ENCODE measurements at regions not wholly inside any gene's neighbourhood (a gene's known extent, or its start where the extent isn't known, plus 50 kb on each side); places are given as distances from the start of the nearest gene placed in this dataset.
A peak's percentile ranks its signal among the peaks of the same experiment; 100 is the strongest.
"Not testable (repeated sequence)": the region's sequence is repeated elsewhere in the genome, so short reads cannot be mapped to it uniquely, and the experiment has no call there.

- Histone ChIP-seq H2AFZ (ENCODE audit: low read length) (peak overlapping the region; percentile 30; the same call in 1 of the 2 replicates), H3K27me3 (replicated peaks; ENCODE audit: insufficient read depth, low read length) (no peaks in the 10 kb centered on the region), H3K79me2 (ENCODE audit: low read length) (no peaks in the 10 kb centered on the region), H3K27ac (ENCODE audit: low read length) (peak overlapping the region; percentile 44; the same call in 1 of the 2 replicates), H3K9me2 (replicated peaks; ENCODE audit: insufficient read depth, low read length) (no peaks in the 10 kb centered on the region), H3K9me3 (replicated peaks; ENCODE audit: insufficient read depth, low read length) (no peaks in the 10 kb centered on the region), H3K4me3 (ENCODE audit: low read length) (no peak overlapping the region), H3K9ac (ENCODE audit: low read length) (no peak overlapping the region), H3K36me3 (replicated peaks; ENCODE audit: insufficient read depth, low read length) (no peaks in the 10 kb centered on the region), H4K20me1 (ENCODE audit: insufficient read depth, low read length) (no peaks in the 10 kb centered on the region), H3F3A (ENCODE audit: insufficient read depth, low read length) (no peaks in the 10 kb centered on the region), H3K4me2 (ENCODE audit: low read depth, low read length) (peak overlapping the region; percentile 19; the same call in 1 of the 2 replicates), H3K4me1 (ENCODE audit: low read length) (peaks cover 12% of the 10 kb centered on the region)
- no peak for TF ChIP-seq CTCF (IDR thresholded peaks at IDR 0.05; ENCODE audit: low read length)
- no peak for DNase-seq
These were observed 333.3 kb upstream of the CNR1 start for GRCh38 chr6:88499436-88499835.

GRCh38 chr6:88497403-88497802, 331.3 kb upstream of the CNR1 start:
- DNase-seq; H3K79me2 ChIP-seq (ENCODE audit: low read length); H3K4me3 ChIP-seq (ENCODE audit: low read length); H3K27me3 ChIP-seq (replicated peaks; ENCODE audit: insufficient read depth, low read length); H3K4me2 ChIP-seq (ENCODE audit: low read depth, low read length); H4K20me1 ChIP-seq (ENCODE audit: insufficient read depth, low read length); H3K27ac ChIP-seq (ENCODE audit: low read length); H3F3A ChIP-seq (ENCODE audit: insufficient read depth, low read length); H2AFZ ChIP-seq (ENCODE audit: low read length); H3K9ac ChIP-seq (ENCODE audit: low read length); H3K36me3 ChIP-seq (replicated peaks; ENCODE audit: insufficient read depth, low read length); H3K9me2 ChIP-seq (replicated peaks; ENCODE audit: insufficient read depth, low read length); H3K9me3 ChIP-seq (replicated peaks; ENCODE audit: insufficient read depth, low read length): not testable (repeated sequence)
- H3K4me1 ChIP-seq (ENCODE audit: low read length) = peaks cover 12% of the 10 kb centered on the region

DNA sequence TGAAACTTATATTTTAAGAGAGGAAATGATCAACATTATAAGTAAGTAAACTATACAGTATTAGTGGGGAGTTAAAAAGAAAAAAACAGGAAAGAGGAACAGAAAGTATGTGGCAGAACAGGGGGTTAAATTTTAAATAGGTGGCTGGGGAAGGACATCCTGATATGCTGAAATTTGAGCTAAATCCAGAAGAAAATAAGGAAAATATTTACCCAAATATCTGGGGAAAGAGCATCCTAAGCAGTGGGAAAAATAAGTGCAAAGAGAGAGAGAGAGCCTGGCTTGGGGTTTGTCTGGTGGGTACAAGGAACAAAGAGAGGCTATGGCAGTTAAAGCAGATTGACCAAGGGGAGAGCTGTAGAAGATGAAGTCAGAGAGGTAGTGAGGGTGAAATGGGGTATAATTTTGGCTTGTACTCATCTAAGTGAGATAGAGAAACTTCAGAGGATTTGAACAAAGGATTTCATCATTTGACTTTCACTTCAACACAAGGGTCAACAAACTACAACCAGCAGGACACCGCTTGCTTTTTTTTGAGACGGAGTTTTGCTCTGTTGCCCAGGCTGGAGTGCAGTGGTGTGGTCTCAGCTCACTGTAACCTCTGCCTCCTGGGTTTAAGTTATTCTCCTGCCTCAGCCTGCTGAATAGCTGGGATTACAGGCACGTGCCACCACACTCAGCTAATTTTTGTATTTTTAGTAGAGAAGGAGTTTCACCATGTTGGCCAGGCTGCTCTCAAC, 328.4 kb upstream of the CNR1 start:
- H3K9me3 ChIP-seq (replicated peaks; ENCODE audit: insufficient read depth, low read length) = no peaks in the 10 kb centered on the region
- H4K20me1 ChIP-seq (ENCODE audit: insufficient read depth, low read length) = no peaks in the 10 kb centered on the region
- H3K79me2 ChIP-seq (ENCODE audit: low read length) = no peaks in the 10 kb centered on the region
- no peak for TF ChIP-seq EZH2phosphoT487 (IDR thresholded peaks at IDR 0.05; ENCODE audit: low read length)
- no peak for TF ChIP-seq CTCF (IDR thresholded peaks at IDR 0.05; ENCODE audit: low read length)
- no peak for TF ChIP-seq EZH2 (optimal IDR thresholded peaks at IDR 0.05; ENCODE audit: low read depth, low read length)
- no peak overlapping the region for H2AFZ ChIP-seq (ENCODE audit: low read length)
- H3K4me1 ChIP-seq (ENCODE audit: low read length) = peaks cover 3% of the 10 kb centered on the region
- no peak overlapping the region for H3K9ac ChIP-seq (ENCODE audit: low read length)
- H3K27ac ChIP-seq (ENCODE audit: low read length) = no peak overlapping the region
- DNase-seq = no peak
- H3K4me3 ChIP-seq (ENCODE audit: low read length) = no peak overlapping the region
- H3K27me3 ChIP-seq (replicated peaks; ENCODE audit: insufficient read depth, low read length) = no peaks in the 10 kb centered on the region
- H3F3A ChIP-seq (ENCODE audit: insufficient read depth, low read length) = no peaks in the 10 kb centered on the region
- H3K4me2 ChIP-seq (ENCODE audit: low read depth, low read length) = no peak overlapping the region
- H3K9me2 ChIP-seq (replicated peaks; ENCODE audit: insufficient read depth, low read length) = no peaks in the 10 kb centered on the region
- H3K36me3 ChIP-seq (replicated peaks; ENCODE audit: insufficient read depth, low read length) = no peaks in the 10 kb centered on the region

- H4K20me1 ChIP-seq (ENCODE audit: insufficient read depth, low read length) = no peaks in the 10 kb centered on the region
- H3K4me2 ChIP-seq (ENCODE audit: low read depth, low read length) = no peak overlapping the region
- no peaks in the 10 kb centered on the region for H3K9me3 ChIP-seq (replicated peaks; ENCODE audit: insufficient read depth, low read length)
- no peak overlapping the region for H3K9ac ChIP-seq (ENCODE audit: low read length)
- no peak for TF ChIP-seq EZH2 (optimal IDR thresholded peaks at IDR 0.05; ENCODE audit: low read depth, low read length)
- no peak for TF ChIP-seq CTCF (IDR thresholded peaks at IDR 0.05; ENCODE audit: low read length)
- TF ChIP-seq EZH2phosphoT487 (IDR thresholded peaks at IDR 0.05; ENCODE audit: low read length) = no peak
- no peak for DNase-seq
- H3F3A ChIP-seq (ENCODE audit: insufficient read depth, low read length) = no peaks in the 10 kb centered on the region
- no peaks in the 10 kb centered on the region for H3K36me3 ChIP-seq (replicated peaks; ENCODE audit: insufficient read depth, low read length)
- no peaks in the 10 kb centered on the region for H3K9me2 ChIP-seq (replicated peaks; ENCODE audit: insufficient read depth, low read length)
- no peak overlapping the region for H2AFZ ChIP-seq (ENCODE audit: low read length)
- H3K79me2 ChIP-seq (ENCODE audit: low read length) = no peaks in the 10 kb centered on the region
- H3K27me3 ChIP-seq (replicated peaks; ENCODE audit: insufficient read depth, low read length) = no peaks in the 10 kb centered on the region
- H3K27ac ChIP-seq (ENCODE audit: low read length) = no peak overlapping the region
- H3K4me1 ChIP-seq (ENCODE audit: low read length) = no peaks in the 10 kb centered on the region
- no peak overlapping the region for H3K4me3 ChIP-seq (ENCODE audit: low read length)
These were observed 327.6 kb upstream of the CNR1 start for GRCh38 chr6:88493717-88494116.

Measured in MM.1S (cell line).